ENCODE measurements at regions not wholly inside any gene's neighbourhood (a gene's known extent, or its start where the extent isn't known, plus 50 kb on each side); places are given as distances from the start of the nearest gene placed in this dataset.
"Not testable (repeated sequence)": the region's sequence is repeated elsewhere in the genome, so short reads cannot be mapped to it uniquely, and the experiment has no call there.

DNA sequence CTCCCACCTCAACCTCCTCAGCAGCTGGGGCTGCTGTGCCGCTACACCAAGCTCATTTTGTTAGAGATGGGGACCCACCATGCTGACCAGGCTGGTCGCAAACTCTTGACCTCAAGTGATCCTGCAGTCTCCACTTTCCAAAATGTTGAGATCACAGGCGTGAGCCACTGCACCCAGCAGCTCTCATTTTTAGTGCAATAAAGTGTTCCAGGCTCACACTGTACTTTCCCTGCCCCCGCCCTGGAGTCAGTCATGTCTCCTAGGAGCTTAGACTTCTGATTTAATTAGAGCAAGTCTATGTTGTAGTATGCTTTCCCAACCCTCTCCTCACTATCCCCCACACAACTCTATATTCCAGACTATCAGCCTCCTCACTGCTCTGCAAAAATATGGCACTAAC, 238.0 kb upstream of the ACTBL2 start:
- no peak for DNase-seq

GRCh38 chr5:57719216-57719615, 236.6 kb upstream of the ACTBL2 start:
- no peak for DNase-seq

GRCh38 chr5:57718155-57718554, 235.5 kb upstream of the ACTBL2 start:
- DNase-seq: no peak

DNA sequence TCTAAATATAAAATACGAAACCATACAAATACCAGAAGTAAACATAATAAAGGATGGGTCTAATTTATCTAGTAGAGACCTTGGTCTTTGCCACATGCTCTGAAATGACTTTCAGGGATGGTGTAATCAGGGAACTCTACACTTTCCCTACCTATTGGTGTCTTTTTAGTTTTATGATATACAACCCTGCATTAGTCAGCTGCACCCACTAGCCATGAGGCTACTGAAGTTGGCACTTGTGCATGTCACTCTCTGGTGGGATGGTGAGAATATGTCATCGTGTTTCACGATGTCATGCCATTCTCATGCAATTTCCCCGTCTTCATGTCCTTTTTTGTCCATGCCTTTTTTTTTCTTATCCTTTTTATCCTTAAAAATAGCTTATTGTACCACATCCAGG, 234.9 kb upstream of the ACTBL2 start:
- no peak for DNase-seq

DNA sequence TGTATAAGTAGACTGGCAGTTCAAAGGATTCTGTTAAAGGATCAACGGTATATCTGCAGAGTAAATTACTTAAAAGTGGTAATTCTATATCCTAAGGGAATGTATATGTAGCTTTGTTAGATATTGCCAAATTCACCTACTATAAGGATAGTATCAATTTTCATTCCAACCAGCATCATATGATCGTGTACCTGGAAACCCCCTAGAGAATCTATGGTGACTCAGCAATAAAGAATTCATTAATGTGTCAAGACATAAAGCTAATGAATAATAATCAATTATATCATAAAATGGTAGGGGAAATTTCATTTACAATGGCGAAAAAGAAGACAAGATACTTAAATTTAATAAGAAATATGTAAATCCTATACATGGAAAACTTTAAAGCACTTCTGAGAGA, 234.1 kb upstream of the ACTBL2 start:
- no peak for DNase-seq

DNA sequence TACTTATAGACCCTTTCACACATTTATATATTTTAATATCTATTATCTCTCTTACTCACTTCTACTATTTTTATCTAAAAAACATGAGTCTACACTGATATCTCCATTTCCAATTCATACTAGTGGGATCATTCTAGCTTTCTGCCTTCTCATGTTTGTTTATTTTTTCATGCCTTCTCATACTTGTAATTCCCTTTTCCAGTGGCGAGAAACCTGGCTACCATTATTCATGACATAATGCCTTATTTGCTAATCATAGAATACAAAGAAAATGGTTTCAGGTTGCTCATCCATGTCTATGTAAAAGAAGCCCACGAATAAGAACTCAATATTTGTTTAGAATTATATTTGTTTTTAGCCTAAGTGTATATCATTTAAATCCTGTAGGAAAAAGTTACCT, 232.7 kb upstream of the ACTBL2 start:
- no peak for DNase-seq

DNA sequence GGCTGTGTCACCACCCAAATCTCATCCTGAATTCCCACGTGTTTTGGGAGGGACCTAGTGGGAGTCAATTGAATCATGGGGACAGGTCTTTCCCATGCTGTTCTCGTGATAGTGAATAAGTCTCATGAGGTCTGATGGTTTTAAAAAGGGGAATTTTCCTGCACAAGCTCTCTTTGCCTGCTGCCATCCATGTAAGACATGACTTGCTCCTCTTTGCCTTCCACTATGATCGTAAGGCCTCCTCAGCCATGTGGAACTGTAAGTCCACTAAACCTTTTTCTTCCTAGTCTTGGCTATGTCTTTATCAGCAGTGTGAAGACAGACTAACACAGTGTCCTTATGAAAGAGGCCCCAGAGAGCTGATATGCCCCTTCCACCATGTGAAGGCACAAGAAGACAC, 230.9 kb upstream of the ACTBL2 start:
- DNase-seq: not testable (repeated sequence)

GRCh38 chr5:57711946-57712345, 229.3 kb upstream of the ACTBL2 start:
- no peak for DNase-seq

DNA sequence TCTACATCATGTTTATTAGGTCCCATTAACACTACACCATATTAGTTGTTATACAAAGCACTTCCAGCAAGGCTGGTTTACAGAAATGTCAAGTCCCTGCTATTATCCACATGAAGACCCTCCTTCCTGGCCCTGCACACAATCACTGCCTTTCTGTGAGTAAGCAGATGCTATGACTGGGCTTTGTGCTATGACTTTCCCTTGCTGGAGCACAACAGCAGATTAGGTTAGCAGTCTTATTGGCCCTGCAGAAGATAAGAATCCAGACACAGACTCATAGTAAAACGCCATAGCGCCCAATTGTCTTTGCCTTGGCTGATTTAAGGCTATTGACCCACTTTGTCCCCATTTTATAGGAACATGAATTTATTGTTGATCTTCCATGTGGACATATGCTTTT, 228.9 kb upstream of the ACTBL2 start:
- DNase-seq: no peak

DNA sequence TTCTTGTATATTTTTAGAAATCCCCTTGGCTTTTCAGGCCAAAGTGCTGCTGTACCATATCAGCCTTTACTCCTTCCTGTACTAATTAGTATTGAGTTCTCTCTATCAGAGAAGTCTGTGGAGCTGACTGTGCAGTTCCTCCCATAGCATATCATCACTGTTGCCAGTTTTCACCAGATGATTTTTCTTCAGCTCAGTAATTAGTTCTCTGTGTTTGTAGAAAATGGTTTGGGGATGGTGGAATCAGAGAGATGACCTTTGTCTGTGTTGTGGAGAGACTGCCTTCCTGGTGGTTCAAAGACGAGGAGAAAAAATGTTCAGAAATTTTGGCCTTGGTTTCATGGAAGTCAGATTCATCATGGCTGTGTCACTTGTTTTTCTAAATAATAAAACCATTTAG, 227.5 kb upstream of the ACTBL2 start:
- DNase-seq: no peak

GRCh38 chr5:57705769-57706168, 223.2 kb upstream of the ACTBL2 start:
- no peak for DNase-seq

DNA sequence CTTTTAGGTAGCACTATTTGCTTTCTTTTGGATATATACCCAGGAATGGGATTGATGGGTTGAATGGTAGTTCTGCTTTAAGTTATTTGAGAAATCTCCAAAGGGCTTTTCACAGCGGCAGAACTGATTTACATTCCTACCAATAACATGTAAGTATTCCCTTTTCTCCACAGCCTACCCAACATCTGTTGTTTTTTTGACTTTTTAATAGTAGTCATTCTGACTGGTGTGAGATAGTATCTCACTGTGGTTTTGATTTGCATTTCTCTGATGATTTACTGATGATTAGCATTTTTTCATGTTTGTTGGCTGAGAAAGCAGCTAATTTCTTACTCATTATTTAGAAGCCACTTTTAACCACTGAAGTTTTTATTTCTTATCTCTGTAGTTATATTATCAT, 221.1 kb upstream of the ACTBL2 start:
- DNase-seq: no peak

- no peak for DNase-seq
Measured at GRCh38 chr5:57700484-57700883, 217.9 kb upstream of the ACTBL2 start.

- DNase-seq: no peak
Measured at GRCh38 chr5:57700072-57700471, 217.5 kb upstream of the ACTBL2 start.

DNA sequence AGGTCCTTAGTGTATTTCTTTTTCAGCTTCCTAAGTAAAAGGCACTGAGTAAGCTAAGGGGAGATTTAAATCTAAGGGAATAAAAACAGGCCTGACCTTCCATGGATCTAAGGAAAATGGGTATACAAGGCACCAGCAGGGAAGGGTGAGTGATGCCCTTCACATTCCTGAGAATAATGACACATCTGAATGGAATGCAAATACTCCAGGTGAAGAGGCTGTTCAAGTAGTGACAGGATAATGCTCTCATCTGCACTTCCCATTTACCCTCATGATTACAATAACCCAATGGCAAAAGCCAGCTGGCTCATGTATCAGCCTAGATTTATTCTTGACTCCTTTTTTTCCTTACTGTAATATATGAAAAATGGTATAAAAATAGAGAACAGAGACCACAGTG, 216.2 kb upstream of the ACTBL2 start:
- no peak for DNase-seq

DNA sequence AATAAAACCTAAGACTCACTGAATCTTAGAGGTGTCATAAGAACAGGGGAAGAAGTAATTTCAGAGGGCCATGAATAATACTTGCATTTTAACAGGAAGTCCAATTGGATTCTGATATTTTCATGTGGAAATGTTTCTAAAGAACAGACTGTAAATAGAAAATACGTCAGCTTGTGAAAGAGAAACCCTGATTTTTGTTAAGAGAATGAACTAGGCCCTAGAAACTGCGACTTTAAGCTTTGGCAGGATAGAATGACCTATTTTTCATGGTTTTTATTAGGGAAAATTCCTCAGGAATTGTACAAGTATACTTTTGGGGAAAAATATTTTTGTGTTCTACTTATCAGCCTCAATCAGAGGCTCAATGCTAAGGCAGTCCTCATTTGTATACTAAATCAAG, 215.5 kb upstream of the ACTBL2 start:
- no peak for DNase-seq

DNA sequence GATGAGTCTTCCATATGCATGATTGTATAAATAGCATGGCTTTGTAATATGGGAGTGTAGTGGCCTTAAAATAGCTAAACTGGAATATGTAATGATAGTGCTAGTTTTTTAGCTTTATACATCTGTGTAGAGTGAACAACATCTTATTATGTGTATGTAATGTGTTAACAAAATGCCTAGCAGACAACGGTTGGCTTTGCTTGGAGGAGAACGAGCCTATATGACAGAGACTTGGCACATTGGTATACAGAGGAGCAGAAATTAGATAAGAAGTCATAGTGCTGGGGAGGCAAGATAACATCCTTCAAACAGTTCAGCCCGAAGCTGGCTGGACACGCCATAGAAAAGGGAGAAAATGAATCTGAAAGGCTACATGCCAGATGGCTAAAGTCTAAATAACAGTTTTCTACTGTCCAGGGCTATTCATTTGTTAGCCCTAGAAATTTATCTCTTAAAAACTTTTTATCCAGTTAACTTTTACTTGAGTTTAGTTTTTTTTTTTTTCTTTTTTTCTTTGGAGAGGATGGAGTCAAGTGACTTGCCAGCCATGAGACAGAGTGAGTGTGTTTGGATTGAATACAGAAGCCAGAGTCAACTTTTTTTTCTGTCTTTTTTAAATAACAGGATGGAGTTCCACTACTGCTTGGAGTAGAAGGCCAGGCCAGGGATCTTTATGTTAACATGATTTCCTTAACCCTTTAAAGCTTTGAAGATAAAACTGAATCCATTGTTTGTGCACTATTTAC, 214.4 kb upstream of the ACTBL2 start:
- DNase-seq: no peak

DNA sequence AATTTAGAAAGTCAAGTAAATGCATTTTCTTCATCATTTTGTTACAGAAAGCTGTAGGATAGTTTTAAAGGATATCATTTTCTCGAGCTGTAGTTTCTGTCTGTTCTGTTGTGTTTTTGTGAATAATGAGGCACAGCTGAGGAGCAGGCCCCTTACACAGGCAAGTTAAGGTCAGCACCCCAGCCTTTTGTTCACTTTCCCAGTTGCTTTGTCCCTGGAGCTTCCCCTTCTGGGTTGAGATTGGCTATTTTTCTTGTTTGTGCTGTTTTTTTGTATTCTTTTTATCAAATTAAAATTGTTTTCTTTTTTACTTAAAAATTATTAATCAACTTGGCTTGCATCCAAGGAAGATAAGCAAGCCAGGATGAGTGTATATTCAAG, 213.8 kb upstream of the ACTBL2 start:
- no peak for DNase-seq

DNA sequence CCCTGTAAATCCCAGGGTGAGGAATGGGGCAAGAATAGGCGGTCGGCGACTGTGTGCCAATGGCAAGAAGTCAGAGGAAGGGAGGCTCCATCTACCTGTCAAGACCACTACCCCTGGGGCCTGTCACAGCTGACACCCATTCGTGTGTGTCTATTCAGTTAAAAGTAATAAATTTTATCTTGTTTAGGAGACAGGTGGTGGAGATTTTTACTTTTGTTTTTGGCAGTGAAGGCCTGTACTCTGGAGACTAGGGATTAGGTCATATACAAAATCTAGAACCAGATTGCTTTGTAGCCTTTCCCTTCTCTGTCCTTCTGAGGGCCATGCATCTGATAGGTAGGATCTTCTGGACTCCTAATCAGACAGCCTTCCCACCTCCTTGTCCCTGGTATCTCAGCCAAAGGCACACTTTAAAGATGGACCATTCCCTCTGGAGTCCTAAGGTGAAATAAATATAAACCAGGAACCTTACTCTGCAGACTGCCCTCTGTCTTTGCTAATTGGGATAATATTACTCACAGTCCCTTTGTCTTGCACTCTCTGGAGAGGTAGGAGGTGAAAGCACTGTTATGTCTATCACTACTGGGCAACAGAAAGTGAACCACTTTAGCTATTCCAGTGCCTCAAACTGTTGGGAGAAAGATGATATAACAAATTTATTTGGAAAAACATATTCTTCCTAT, 213.2 kb upstream of the ACTBL2 start:
- DNase-seq: no peak

GRCh38 chr5:57695179-57695578, 212.6 kb upstream of the ACTBL2 start:
- no peak for DNase-seq

DNA sequence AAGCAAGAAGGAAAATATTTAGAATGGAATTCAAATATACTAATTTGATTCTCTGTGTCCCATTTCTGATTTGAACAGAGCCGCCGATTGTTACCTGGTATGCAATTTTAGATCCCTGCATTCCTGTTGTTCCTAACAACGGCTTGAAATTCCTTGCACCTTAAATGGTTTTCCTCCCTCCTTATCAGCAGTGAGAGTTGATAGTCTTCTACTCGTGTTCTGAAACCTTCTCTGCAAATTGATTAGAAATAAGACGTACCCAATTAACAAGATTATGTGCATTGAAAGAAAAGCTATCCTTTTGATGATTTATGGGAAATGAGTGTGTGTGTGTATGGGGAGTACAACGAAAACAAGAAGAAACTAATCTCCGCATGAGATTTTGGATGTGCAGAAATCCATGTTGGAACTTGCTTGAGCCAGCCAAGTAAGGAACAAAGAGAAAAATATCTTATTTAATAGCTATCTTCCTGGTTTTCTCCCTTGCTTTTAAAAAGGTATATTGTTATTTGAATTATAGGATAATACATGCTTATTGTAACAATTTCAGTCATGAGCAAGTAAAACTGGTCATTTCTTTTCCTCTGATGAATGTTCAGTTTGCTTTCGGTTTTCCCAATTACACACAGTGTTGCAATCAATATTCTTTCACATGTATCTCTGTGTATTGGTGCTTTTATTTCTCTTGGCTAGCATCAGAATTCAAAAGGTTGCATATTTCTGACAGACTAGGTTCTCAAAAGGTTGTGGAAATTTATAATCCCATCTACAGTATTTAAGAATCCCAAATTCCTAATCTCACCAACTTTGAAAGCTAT, 211.1 kb upstream of the ACTBL2 start:
- DNase-seq: no peak

DNA sequence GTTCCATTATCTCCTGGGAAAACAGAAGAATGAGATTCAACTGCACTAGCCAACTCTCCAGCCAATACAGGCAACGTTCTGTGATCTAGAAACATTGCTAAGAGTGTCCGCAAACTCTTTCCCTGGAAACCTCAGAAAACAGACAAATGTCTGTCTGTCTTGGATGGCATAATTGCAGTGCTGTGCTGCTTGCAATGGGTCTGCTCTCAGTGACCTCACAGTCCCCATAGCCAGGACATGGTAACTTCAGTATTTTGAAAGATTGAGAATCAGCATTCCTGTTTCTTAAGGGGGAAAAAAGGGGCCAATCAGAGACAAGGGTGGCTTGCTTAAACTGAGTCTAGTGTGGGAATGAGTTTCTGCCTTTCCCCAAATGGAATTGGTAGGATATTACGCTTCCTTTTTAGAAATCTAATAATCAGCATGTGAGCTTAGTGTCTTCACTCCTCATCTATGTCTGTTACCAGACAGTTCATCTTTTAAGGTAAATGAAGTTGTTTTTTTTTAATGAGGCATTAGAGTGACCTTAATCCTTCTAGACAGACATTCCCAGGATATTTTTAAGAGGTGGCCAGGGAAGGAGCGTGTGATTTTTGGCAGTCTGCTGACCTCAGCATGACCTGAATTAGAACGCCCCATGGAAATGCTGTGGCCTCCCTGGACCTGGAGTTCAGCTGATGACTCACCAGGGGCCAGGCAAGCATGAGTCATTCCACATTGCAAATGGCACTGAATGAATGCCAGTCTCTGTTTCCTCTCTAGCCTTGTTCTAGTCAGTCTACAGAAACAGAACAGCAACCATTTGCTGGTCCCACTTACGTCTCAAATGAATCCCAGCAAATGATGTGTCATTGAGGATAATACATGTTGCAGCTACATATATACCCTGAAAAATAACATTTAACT, 210.2 kb upstream of the ACTBL2 start:
- DNase-seq: no peak

DNA sequence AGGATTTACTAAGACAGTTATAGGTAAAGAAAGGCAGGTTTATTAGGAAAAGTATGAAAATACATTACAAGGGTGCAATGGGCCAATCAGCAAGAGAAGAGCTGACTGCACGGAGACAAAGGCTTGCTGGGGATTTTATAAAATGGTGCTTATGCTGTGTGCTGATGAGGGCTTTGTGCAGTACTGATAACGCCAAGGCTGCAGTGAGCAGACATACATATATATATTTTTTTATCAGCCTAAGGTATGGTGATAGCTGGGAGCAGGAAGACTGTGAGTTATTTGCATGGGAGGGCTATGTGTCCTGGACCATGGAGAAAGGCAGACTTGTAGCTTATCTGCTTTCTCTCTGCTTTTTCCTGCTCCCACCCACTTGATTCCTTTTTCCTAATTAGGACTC, 208.1 kb upstream of the ACTBL2 start:
- no peak for DNase-seq

Data from DMS79 treated with DMSO at 0.1 percent for 48 hours (cell line).